Testis (tissue), 2 donors: ENCODE measurements at regions not wholly inside any gene's neighbourhood (a gene's known extent, or its start where the extent isn't known, plus 50 kb on each side); places are given as distances from the start of the nearest gene placed in this dataset.
"Not testable (repeated sequence)": the region's sequence is repeated elsewhere in the genome, so short reads cannot be mapped to it uniquely, and the experiment has no call there.

Source experiments
- DNase-seq: peaks from one replicate; pipeline ENCODE4 v3.0.0-alpha.2; 2019
- H3K27ac ChIP-seq, 2 donors: fragments of 200-600 bp; sonication (generic); one replicate each; pipeline ENCODE4 v1.5.1; 2019
- H3K27me3 ChIP-seq: fragments of 200-600 bp; sonication (generic); one replicate; pipeline ENCODE4 v1.5.1; 2019
- H3K36me3 ChIP-seq: fragments of 200-600 bp; sonication (generic); one replicate; pipeline ENCODE4 v1.5.1; 2017; ENCODE audit warnings: low read depth; ENCODE audit errors: missing control alignments
- H3K4me1 ChIP-seq: fragments of 200-600 bp; sonication (generic); one replicate; pipeline ENCODE4 v1.5.1; 2019
- H3K4me3 ChIP-seq, 2 donors: fragments of 200-600 bp; sonication (generic); one replicate each; pipeline ENCODE4 v1.5.1; 2017 to 2019
- H3K9me3 ChIP-seq: fragments of 200-600 bp; sonication (generic); one replicate; pipeline ENCODE4 v1.5.1; 2017
- POLR2A ChIP-seq: fragments of 450-650 bp; IDR thresholded peaks from one replicate; pipeline ENCODE4 v1.6.1; 2017; ENCODE audit warnings: antibody characterized with exemption, mild to moderate bottlenecking, moderate library complexity
- WGBS, 2 donors: methylation state at CpG; one replicate each; pipeline ENCODE4 v1.1.5; 2018; 5-methylcytosine and 5-hydroxymethylcytosine counted together
- intact Hi-C: fragments of 100-400 bp; cut with DNase I; formaldehyde crosslinking; loops from one replicate; pipeline ENCODE4 v1.15.1; 2023; ENCODE audit warnings: low total_unique reads
- TF ChIP-seq, protein P1 (sequence below), 3 experiments: fragments of 450-650 bp in 2 of 3; fragments of 200-600 bp in 1 of 3; sonication (generic) in 1 of 3; IDR thresholded peaks; one replicate each; pipeline ENCODE4 v1.5.1; 2016 to 2019; ENCODE audit warnings: antibody characterized with exemption in 3 of 3, mild to moderate bottlenecking in 2 of 3, moderate library complexity in 1 of 3

DNA sequence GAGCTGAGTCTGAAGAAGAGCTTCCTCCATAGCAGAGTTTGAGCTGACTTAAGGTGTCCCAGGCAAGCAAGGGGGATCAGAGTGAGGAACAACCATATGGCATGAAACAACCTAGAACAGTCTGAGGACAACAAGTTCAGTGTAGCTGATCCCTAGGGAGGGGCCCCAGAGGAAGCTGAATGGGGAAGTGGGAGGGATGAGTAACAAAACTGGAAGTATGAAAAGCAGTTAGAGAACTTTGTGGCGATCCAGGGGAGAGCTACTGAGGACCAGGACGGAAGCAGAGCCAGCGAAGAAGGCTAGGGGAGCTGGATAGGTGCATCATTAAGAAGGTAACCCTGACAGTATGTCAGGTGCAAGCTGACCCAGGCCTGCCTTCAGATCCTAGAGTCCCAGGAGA is 580.8 kb downstream of the BNC2 start:
- no peaks in the 10 kb centered on the region for H3K9me3 ChIP-seq
- intact Hi-C loops: no loop called here
- no peak for TF ChIP-seq POLR2A
- TF ChIP-seq, protein P1, sequence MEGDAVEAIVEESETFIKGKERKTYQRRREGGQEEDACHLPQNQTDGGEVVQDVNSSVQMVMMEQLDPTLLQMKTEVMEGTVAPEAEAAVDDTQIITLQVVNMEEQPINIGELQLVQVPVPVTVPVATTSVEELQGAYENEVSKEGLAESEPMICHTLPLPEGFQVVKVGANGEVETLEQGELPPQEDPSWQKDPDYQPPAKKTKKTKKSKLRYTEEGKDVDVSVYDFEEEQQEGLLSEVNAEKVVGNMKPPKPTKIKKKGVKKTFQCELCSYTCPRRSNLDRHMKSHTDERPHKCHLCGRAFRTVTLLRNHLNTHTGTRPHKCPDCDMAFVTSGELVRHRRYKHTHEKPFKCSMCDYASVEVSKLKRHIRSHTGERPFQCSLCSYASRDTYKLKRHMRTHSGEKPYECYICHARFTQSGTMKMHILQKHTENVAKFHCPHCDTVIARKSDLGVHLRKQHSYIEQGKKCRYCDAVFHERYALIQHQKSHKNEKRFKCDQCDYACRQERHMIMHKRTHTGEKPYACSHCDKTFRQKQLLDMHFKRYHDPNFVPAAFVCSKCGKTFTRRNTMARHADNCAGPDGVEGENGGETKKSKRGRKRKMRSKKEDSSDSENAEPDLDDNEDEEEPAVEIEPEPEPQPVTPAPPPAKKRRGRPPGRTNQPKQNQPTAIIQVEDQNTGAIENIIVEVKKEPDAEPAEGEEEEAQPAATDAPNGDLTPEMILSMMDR (IDR thresholded peaks at IDR 0.05): no peak
- H3K27me3 ChIP-seq: no peaks in the 10 kb centered on the region
- DNase-seq: no peak
- no peaks in the 10 kb centered on the region for H3K36me3 ChIP-seq
- WGBS, 2 donors: 59 to 62% methylated on average over 3 of the region's 3 CpGs
- no peak overlapping the region for H3K27ac ChIP-seq
- H3K4me1 ChIP-seq: no peaks in the 10 kb centered on the region
- H3K4me3 ChIP-seq: no peak overlapping the region

DNA sequence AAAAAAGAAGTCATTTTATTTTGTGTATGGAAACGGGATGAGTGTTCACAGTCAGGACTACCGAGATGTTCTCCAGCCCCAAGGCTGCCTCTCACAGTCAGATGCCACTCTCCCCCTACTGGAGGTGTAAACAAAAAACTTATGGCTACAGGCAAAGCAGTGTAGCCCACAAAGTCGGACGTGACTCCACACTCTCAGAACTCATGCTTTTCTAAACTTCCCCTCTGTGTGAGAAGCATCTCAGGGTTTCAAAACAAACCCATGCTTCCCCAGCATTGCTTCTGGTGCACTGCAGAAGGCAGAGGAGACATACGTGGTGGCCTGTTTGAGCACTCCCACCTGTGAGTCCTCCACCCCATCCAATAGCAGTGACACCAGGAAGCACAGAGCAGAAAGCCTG is 580.3 kb downstream of the BNC2 start:
- intact Hi-C loops: no loop called here
- TF ChIP-seq POLR2A: no peak
- TF ChIP-seq, protein P1 (IDR thresholded peaks at IDR 0.05): no peak
- H3K27ac ChIP-seq: no peak overlapping the region
- DNase-seq: no peak
- H3K27me3 ChIP-seq: no peaks in the 10 kb centered on the region
- no peaks in the 10 kb centered on the region for H3K36me3 ChIP-seq
- no peak overlapping the region for H3K4me3 ChIP-seq
- no peaks in the 10 kb centered on the region for H3K9me3 ChIP-seq
- no peaks in the 10 kb centered on the region for H3K4me1 ChIP-seq
- WGBS, 2 donors: 74 to 87% methylated on average over 5 of the region's 5 CpGs

DNA sequence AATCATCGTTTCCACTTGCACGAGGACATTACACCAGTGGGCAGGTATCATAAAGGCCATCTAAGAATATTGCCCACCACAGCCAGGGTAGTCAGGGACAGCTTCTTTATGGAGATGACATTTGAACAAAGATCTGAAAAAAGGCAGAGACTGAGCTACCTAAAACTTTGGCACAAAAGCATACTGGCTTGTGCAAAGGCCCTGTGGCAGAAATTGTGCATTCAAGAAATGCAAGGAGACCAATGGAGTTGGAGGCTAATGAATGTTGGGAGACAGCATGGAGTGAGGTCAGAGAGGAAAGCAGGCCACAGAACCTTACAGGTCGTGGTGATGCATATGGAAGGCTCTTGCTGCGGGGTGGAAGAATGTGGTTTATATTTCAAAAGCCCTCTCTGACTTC is 578.5 kb downstream of the BNC2 start:
- Histone ChIP-seq H3K4me3 (no peak overlapping the region), H3K27ac (no peak overlapping the region), H3K9me3 (no peaks in the 10 kb centered on the region), H3K4me1 (no peaks in the 10 kb centered on the region), H3K36me3 (no peaks in the 10 kb centered on the region), H3K27me3 (no peaks in the 10 kb centered on the region)
- intact Hi-C loops: no loop called here
- TF ChIP-seq, protein P1 (IDR thresholded peaks at IDR 0.05): no peak
- TF ChIP-seq POLR2A: no peak
- 92 to 94% methylated on average over 4 of the region's 4 CpGs for WGBS, 2 donors
- no peak for DNase-seq

DNA sequence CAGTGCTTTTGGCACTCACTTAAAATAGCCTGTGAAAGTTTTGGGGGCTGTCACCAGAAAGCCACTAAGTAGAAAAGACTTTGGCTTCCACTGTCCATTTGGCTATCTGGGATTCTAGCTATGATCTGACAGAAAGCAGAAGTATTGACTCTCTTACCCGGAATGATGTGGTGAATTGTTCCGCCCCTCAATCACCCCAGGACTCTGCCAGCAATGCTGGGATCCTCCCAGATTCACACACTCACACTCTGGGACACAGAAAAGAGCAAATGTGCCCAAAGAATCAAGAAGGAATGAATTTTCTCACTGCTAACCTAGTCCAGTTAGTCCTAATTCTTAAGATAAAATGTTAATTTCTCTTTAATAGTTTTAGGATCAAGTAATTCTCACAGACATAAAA is 576.9 kb downstream of the BNC2 start:
- no peak for TF ChIP-seq POLR2A
- TF ChIP-seq, protein P1 (IDR thresholded peaks at IDR 0.05): no peak
- no peaks in the 10 kb centered on the region for H3K9me3 ChIP-seq
- 68 to 81% methylated on average over 2 of the region's 2 CpGs for WGBS, 2 donors
- intact Hi-C loops: no loop called here
- no peak overlapping the region for H3K4me3 ChIP-seq
- H3K27me3 ChIP-seq: no peaks in the 10 kb centered on the region
- no peaks in the 10 kb centered on the region for H3K4me1 ChIP-seq
- DNase-seq: no peak
- H3K36me3 ChIP-seq: no peaks in the 10 kb centered on the region
- no peak overlapping the region for H3K27ac ChIP-seq

DNA sequence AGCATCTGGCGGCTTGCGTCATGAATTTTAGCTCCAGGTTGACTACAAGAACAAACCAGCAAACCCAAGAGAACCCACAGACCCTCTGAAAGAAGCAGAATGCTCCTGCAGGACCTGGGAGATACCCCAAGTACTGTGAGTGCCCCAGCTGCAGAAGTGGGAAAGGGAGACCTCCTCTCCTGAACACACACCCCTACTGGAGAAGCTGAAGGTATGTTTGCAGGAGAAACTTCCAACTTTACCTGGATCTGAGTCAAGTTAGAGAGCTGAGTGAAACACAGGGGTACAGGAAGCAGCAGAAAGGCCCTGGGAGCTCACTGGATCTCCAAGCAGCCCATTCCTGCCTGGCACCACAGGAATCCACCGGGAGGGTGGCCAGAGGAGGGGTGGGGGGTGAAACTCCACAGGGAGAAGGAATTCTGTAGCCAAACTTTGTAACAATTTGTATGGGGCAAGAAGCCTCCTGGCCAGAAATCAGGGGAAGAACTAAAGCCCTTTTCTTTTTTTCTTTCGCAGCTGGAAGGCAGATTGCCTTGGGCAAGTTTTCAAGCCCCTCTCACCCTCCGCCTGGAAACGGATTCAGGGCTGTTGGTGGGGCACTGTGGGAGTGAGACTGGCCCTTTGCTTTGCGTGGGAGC is 576.2 kb downstream of the BNC2 start:
- Histone ChIP-seq H3K27ac (no peak overlapping the region), H3K9me3 (no peaks in the 10 kb centered on the region), H3K4me1 (no peaks in the 10 kb centered on the region), H3K4me3 (no peak overlapping the region), H3K27me3 (no peaks in the 10 kb centered on the region), H3K36me3 (no peaks in the 10 kb centered on the region)
- WGBS, 2 donors: 46 to 58% methylated on average over 7 of the region's 7 CpGs
- intact Hi-C loops: no loop called here
- no peak for DNase-seq
- TF ChIP-seq POLR2A: no peak
- TF ChIP-seq, protein P1 (IDR thresholded peaks at IDR 0.05): no peak

DNA sequence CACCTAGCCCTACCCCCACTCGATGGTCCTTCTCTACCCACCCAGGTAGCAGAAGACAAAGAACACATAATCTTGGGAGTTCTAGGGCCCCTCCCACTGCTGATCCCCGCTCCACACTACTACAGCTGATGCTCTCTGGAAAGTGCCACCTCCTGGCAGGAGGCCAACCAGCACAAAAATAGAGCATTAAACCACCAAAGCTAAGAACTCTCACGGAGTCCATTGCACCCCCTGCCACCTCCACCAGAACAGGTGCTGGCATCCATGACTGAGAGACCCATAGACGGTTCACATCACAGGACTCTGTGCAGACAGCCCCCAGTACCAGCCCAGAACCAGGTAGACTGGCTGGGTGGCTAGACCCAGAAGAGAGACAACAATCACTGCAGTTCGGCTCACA is 575.5 kb downstream of the BNC2 start:
- H3K36me3 ChIP-seq, H3K9me3 ChIP-seq, intact Hi-C loops, H3K27me3 ChIP-seq, DNase-seq, H3K4me3 ChIP-seq, H3K4me1 ChIP-seq, H3K27ac ChIP-seq: not testable (repeated sequence)
- 84 to 86% methylated on average over 4 to 5 of the region's 5 CpGs for WGBS, 2 donors

DNA sequence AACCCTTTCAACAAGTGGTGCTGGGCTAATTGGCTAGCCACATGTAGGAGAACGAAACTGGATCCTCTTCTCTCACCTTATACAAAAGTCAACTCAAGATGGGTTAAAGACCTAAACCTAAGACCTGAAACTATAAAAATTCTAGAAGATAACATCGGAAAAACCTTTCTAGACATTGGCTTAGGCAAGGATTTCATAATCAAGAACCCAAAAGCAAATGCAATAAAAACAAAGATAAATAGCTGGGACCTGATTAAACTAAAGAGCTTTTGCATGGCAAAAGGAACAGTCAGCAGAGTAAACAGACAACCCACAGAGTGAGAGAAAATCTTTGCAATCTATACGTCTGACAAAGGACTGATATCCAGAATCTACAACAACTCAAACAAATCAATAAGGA is 571.1 kb downstream of the BNC2 start:
- WGBS, 2 donors: 93 to 94% methylated on average over 3 of the region's 3 CpGs
- H3K36me3 ChIP-seq, DNase-seq, H3K9me3 ChIP-seq, intact Hi-C loops, H3K4me1 ChIP-seq, H3K27me3 ChIP-seq, H3K4me3 ChIP-seq, H3K27ac ChIP-seq: not testable (repeated sequence)
